Transverse colon (tissue), 4 donors: ENCODE measurements at regions not wholly inside any gene's neighbourhood (a gene's known extent, or its start where the extent isn't known, plus 50 kb on each side); places are given as distances from the start of the nearest gene placed in this dataset.
A peak's percentile ranks its signal among the peaks of the same experiment; 100 is the strongest.

Source experiments
- DNase-seq: peaks from one replicate; pipeline ENCODE4 v3.0.0-alpha.2; 2019
- H3K27ac ChIP-seq, 4 donors: fragments of 200-600 bp; sonication (generic); 2 replicates each; pipeline ENCODE4 v1.5.1; 2016 to 2018; ENCODE audit warnings: inconsistent platforms in 4 of 4
- H3K27me3 ChIP-seq: fragments of 200-600 bp; sonication (generic); 2 replicates; pipeline ENCODE4 v1.5.1; 2017; ENCODE audit warnings: inconsistent platforms
- H3K36me3 ChIP-seq, 4 donors: fragments of 200-600 bp; sonication (generic); 2 replicates each; pipeline ENCODE4 v1.5.1; 2017 to 2019; ENCODE audit warnings: inconsistent platforms in 4 of 4
- H3K4me1 ChIP-seq, 4 donors: fragments of 200-600 bp; sonication (generic); 2 replicates each; pipeline ENCODE4 v1.5.1; 2017 to 2020; ENCODE audit warnings: inconsistent platforms in 4 of 4
- H3K4me3 ChIP-seq, 4 donors: fragments of 200-600 bp; sonication (generic); 1 replicate in 1 of 4; 2 replicates in 3 of 4; pipeline versions ENCODE4 v1.5.1 to v1.6.1; 2017 to 2019; ENCODE audit warnings: inconsistent platforms in 4 of 4
- H3K9me3 ChIP-seq, 2 donors: fragments of 200-600 bp; sonication (generic); 2 replicates each; pipeline ENCODE4 v1.5.1; 2017 to 2019; ENCODE audit warnings: inconsistent platforms in 2 of 2
- CTCF ChIP-seq, 5 experiments: fragments of 200-600 bp in 3 of 5; fragments of 450-650 bp in 2 of 5; sonication (generic) in 3 of 5; IDR thresholded peaks; 1 replicate in 2 of 5; 2 replicates in 3 of 5; pipeline ENCODE4 v1.5.1; 2016 to 2017; ENCODE audit warnings: antibody characterized with exemption in 5 of 5, inconsistent platforms in 3 of 5, mild to moderate bottlenecking in 2 of 5, moderate library complexity in 1 of 5
- EP300 ChIP-seq: sonication (generic); formaldehyde crosslinking; IDR thresholded peaks from one replicate; pipeline ENCODE4 v1.6.1; 2017; ENCODE audit warnings: antibody characterized with exemption, low read depth
- POLR2A ChIP-seq: fragments of 450-650 bp; IDR thresholded peaks from one replicate; pipeline ENCODE4 v1.6.1; 2016; ENCODE audit warnings: antibody characterized with exemption, mild to moderate bottlenecking, moderate library complexity
- POLR2AphosphoS5 ChIP-seq, 3 donors: sonication (generic); formaldehyde crosslinking; IDR thresholded peaks; one replicate each; pipeline ENCODE4 v1.6.1; 2016; ENCODE audit warnings: antibody characterized with exemption in 3 of 3
- WGBS, 2 donors: methylation state at CpG; one replicate each; pipeline ENCODE4 v1.1.5; 2018; ENCODE audit warnings: low coverage in 1 of 2; 5-methylcytosine and 5-hydroxymethylcytosine counted together
- in situ Hi-C, 4 donors: fragments of 200-750 bp; cut with MboI; loops; one replicate each; pipeline versions ENCODE4 v1.15.0 to v1.15.1; 2017; ENCODE audit warnings: low sequenced_read_pairs in 3 of 4, low pct_ligation_motif_present in 1 of 4, low pct_unique_long_range_greater_than_20kb in 1 of 4
- intact Hi-C: fragments of 100-400 bp; cut with DNase I; formaldehyde crosslinking; loops from one replicate; pipeline ENCODE4 v1.15.1; 2023; ENCODE audit warnings: low total_unique reads

DNA sequence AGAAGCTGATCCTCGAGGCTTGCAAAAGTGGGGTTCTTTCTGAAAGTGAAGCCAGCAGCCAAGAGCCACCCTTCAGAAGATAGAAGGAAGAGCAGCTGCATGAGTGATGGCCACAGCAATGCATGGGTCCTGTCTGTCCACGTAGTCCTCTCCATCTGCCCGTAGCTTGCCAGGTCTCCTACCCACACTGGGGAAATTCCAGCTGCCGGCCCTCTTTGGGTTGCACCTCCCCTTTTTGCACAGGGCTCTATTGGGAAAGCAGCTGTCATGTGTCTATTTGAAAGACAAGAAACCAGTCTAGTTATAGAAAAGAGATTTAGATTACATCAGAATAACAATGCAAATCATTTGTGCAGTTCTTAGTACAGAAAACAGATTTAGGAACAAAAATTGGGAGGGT, 204.4 kb downstream of the GIPC2 start:
- H3K36me3 ChIP-seq = no peaks in the 10 kb centered on the region
- H3K4me3 ChIP-seq = no peak overlapping the region
- H3K27ac ChIP-seq = no peak overlapping the region
- H3K27me3 ChIP-seq = no peaks in the 10 kb centered on the region
- WGBS, 2 donors = 26 to 75% methylated on average over 4 of the region's 4 CpGs
- no peaks in the 10 kb centered on the region for H3K9me3 ChIP-seq
- H3K4me1 ChIP-seq = peaks cover 2 to 11% (median 4%) of the 10 kb centered on the region in 4 donors
- intact Hi-C loops = no loop called here
- TF ChIP-seq POLR2AphosphoS5 (IDR thresholded peaks at IDR 0.05) = no peak
- no peak for TF ChIP-seq CTCF (IDR thresholded peaks at IDR 0.05)
- no peak for TF ChIP-seq EP300
- no peak for TF ChIP-seq POLR2A
- DNase-seq = no peak
- in situ Hi-C loops = no loop called here

DNA sequence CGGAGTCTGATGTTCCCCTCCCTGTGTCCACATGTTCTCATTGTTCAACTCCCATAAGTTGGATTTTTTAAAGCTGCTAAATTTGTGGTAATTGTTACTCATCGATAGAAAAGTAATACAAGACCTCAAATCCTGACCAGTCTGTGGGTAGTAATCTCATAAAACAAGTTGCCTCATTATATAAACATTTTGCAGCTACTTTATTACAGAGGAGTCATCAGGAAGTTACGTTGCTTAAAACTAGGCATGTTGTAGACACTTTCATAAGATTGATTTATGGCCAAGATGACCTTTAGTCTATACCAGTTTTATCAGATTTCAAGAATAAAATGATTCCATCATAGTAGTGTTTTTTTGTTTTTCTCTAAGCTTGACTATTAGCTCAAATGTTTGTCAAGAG, 208.8 kb downstream of the GIPC2 start:
- 34 to 39% methylated on average over 3 of the region's 3 CpGs for WGBS, 2 donors
- in situ Hi-C loops = no loop called here
- intact Hi-C loops = no loop called here
- no peaks in the 10 kb centered on the region for H3K27me3 ChIP-seq
- H3K4me3 ChIP-seq = no peak overlapping the region
- DNase-seq = no peak
- H3K27ac ChIP-seq = peak overlapping the region in 1 of 4 donors; percentile 23
- TF ChIP-seq POLR2A (no peak), EP300 (no peak), CTCF (IDR thresholded peaks at IDR 0.05) (no peak), POLR2AphosphoS5 (IDR thresholded peaks at IDR 0.05) (no peak)
- H3K36me3 ChIP-seq = no peaks in the 10 kb centered on the region
- H3K4me1 ChIP-seq = peaks cover 2 to 14% (median 6%) of the 10 kb centered on the region in 4 donors
- H3K9me3 ChIP-seq = no peaks in the 10 kb centered on the region

- TF ChIP-seq CTCF (IDR thresholded peaks at IDR 0.05) = no peak
- Histone ChIP-seq H3K36me3 (no peaks in the 10 kb centered on the region), H3K4me1 (peaks cover 2 to 14% (median 6%) of the 10 kb centered on the region in 4 donors), H3K9me3 (no peaks in the 10 kb centered on the region), H3K4me3 (no peak overlapping the region), H3K27me3 (no peaks in the 10 kb centered on the region), H3K27ac (peak overlapping the region in 2 of 4 donors; percentile 19 to 23)
- intact Hi-C loops (no loop called here), in situ Hi-C loops (no loop called here)
- no peak for DNase-seq
- 73 to 74% methylated on average over 2 of the region's 2 CpGs for WGBS, 2 donors
Measured at GRCh38 chr1:78255383-78255782, 209.6 kb downstream of the GIPC2 start.

DNA sequence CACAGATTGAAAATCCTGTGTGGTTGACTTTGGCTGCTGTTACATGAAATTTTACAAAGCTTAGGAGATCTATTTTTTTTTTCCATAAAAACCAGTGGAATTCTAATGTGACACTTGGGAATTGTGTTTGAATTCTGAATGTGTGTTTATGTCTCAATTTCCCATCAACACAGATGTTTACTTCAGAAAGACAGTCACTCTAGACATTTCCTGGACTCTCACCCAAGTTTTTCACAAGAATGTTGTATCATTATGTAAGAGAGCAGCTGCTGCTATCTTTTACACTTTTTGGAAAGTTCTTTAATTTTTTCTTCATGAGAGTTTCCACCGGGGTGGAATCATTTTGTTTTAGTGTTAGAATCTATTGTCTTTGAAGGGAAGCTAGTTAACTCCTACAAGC, 210.1 kb downstream of the GIPC2 start:
- intact Hi-C loops (no loop called here), in situ Hi-C loops (no loop called here)
- H3K4me1 ChIP-seq = peaks cover 2 to 14% (median 6%) of the 10 kb centered on the region in 4 donors

More for the DNA sequence above, 210.1 kb downstream of the GIPC2 start:
- 47 to 66% methylated on average over 1 of the region's 1 CpG for whole genome bisulfite sequencing, 2 donors
- no peaks in the 10 kb centered on the region for H3K9me3 ChIP-seq
- no peak for DNase-seq
- no peaks in the 10 kb centered on the region for H3K36me3 ChIP-seq
- H3K4me3 ChIP-seq = no peak overlapping the region
- H3K27ac ChIP-seq = no peak overlapping the region
- TF ChIP-seq CTCF (IDR thresholded peaks at IDR 0.05) = no peak
- no peak for TF ChIP-seq POLR2A
- TF ChIP-seq EP300 = no peak
- no peak for TF ChIP-seq POLR2AphosphoS5 (IDR thresholded peaks at IDR 0.05)
- H3K27me3 ChIP-seq = no peaks in the 10 kb centered on the region
